A549 (cell line): ENCODE measurements at regions not wholly inside any gene's neighbourhood (a gene's known extent, or its start where the extent isn't known, plus 50 kb on each side); places are given as distances from the start of the nearest gene placed in this dataset.

Experiments used
- ATAC-seq, 2 experiments: fragments of 200-7000 bp in 1 of 2; fragments of >200 bp in 1 of 2; cut with Nextera tagmentation in 1 of 2; cut with Tn5 transposase in 1 of 2; 3 replicates each; pipeline versions ENCODE4 v1.8.0 to v1.9.1; 2018 to 2020; ENCODE audit warnings: mild to moderate bottlenecking in 1 of 2, moderate library complexity in 1 of 2
- CTCF ChIA-PET: fragments of 300-600 bp; sonication (Branson Sonifier 250); formaldehyde crosslinking; extraction: SDS; loops from one replicate; lab custom pipeline; 2021; ENCODE audit warnings: antibody characterized with exemption, inconsistent platforms; lab: Yijun Ruan, JAX
- POLR2A ChIA-PET: fragments of 350-600 bp; formaldehyde crosslinking; extraction: SDS; loops from one replicate; lab custom pipeline; 2021; ENCODE audit warnings: antibody characterized with exemption, inconsistent platforms; lab: Yijun Ruan, JAX
- DNase-seq, 2 experiments: peaks; one replicate each; pipeline versions ENCODE4 v3.0.0 to v3.0.0-alpha.2; 2011 to 2016; ENCODE audit warnings: low read depth in 1 of 2, low spot score in 1 of 2
- FAIRE-seq: peaks from 2 replicates; lab custom pipeline; 2011; peaks lifted over from hg19 to GRCh38; lab: Jason Lieb, UNC
- H3K27ac ChIP-seq, 2 experiments: fragments of >200 bp; sonication (Bioruptor Twin); formaldehyde crosslinking; 3 replicates each; pipeline ENCODE4 v1.5.1; 2016 to 2017
- H3K4me1 ChIP-seq: fragments of >200 bp; sonication (Bioruptor Twin); formaldehyde crosslinking; 3 replicates; pipeline ENCODE4 v1.6.1; 2016
- H3K4me2 ChIP-seq: fragments of >200 bp; sonication (Bioruptor Twin); formaldehyde crosslinking; 3 replicates; pipeline ENCODE4 v1.6.1; 2016
- H3K4me3 ChIP-seq: fragments of >200 bp; sonication (Bioruptor Twin); formaldehyde crosslinking; 3 replicates; pipeline ENCODE4 v1.5.1; 2016
- H3K9me3 ChIP-seq: fragments of >200 bp; sonication (Bioruptor Twin); formaldehyde crosslinking; 3 replicates; pipeline ENCODE4 v1.6.1; 2016
- CHD4 ChIP-seq: fragments of 200-600 bp; sonication (generic); IDR thresholded peaks from 2 replicates; pipeline ENCODE4 v1.6.1; 2016; ENCODE audit warnings: antibody characterized with exemption, mild to moderate bottlenecking, borderline replicate concordance
- FOXS1 ChIP-seq: fragments of 250-450 bp; sonication (Bioruptor Pico); IDR thresholded peaks from 2 replicates; pipeline ENCODE4 v1.5.0; 2020; ENCODE audit warnings: mild to moderate bottlenecking, moderate library complexity
- HDAC2 ChIP-seq: fragments of 200-600 bp; sonication (generic); IDR thresholded peaks from 2 replicates; pipeline ENCODE4 v1.6.1; 2016
- MAFK ChIP-seq: fragments of 450-650 bp; IDR thresholded peaks from 2 replicates; pipeline ENCODE4 v1.6.1; 2014; ENCODE audit not compliant: partially characterized antibody
- NR3C1 ChIP-seq: fragments of >200 bp; sonication (Bioruptor Twin); formaldehyde crosslinking; IDR thresholded peaks from 3 replicates; pipeline ENCODE4 v1.6.1; 2017
- PBX3 ChIP-seq: IDR thresholded peaks from 2 replicates; pipeline ENCODE4 v1.6.1; 2012
- RAD21 ChIP-seq, 2 experiments: fragments of >200 bp in 1 of 2; sonication (Bioruptor Twin) in 1 of 2; formaldehyde crosslinking in 1 of 2; IDR thresholded peaks in 1 of 2; conservative IDR thresholded peaks in 1 of 2; 2 replicates in 1 of 2; 3 replicates in 1 of 2; pipeline ENCODE4 v1.6.1; 2012 to 2018; ENCODE audit warnings: inconsistent platforms in 1 of 2
- RARB ChIP-seq: fragments of 250-450 bp; sonication (Bioruptor Pico); IDR thresholded peaks from 2 replicates; pipeline ENCODE4 v1.8.0; 2021; ENCODE audit warnings: mild to moderate bottlenecking, moderate library complexity
- ZNF302 ChIP-seq: fragments of 250-450 bp; sonication (Bioruptor Pico); IDR thresholded peaks from 2 replicates; pipeline ENCODE4 v1.9.0; 2021; ENCODE audit warnings: inconsistent platforms, mild to moderate bottlenecking, moderate library complexity
- WGBS: methylation state at CpG from one replicate; pipeline ENCODE4 v1.1.6; 2017; ENCODE audit errors: missing lambda C conversion rate; 5-methylcytosine and 5-hydroxymethylcytosine counted together
- TF ChIP-seq, protein P1 (sequence below): fragments of 200-600 bp; sonication (generic); IDR thresholded peaks from 2 replicates; pipeline ENCODE4 v1.6.1; 2016; ENCODE audit warnings: antibody characterized with exemption, mild to moderate bottlenecking, moderate library complexity
- TF ChIP-seq, protein P2 (sequence below): fragments of >200 bp; sonication (Bioruptor Twin); formaldehyde crosslinking; IDR thresholded peaks from 3 replicates; pipeline ENCODE4 v1.5.1; 2016
- TF ChIP-seq, protein P3 (sequence below): fragments of >200 bp; sonication (Bioruptor Twin); formaldehyde crosslinking; IDR thresholded peaks from 2 replicates; pipeline ENCODE4 v1.6.1; 2016

DNA sequence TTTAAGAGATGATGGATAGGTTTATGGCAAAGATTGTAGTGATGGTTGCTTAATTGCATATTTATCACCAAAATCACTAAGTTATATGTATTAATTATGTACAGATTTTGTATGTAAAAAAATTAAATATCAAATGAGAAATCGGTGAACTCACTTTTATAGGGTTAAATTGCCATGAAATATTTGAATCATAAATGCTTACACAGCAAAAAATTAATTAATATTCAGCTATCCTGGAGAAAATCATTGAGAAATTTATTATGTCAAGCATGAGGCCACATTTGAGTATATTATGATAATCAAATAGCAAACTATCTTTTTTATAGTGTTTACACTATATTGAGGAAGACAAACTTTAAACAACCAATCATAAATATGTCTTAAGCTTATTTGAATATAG is 239.4 kb upstream of the BRINP3 start:
- H3K4me3 ChIP-seq = no peak overlapping the region
- FAIRE-seq = no peak
- POLR2A ChIA-PET = no interaction called here
- no peak overlapping the region for H3K27ac ChIP-seq
- no peaks in the 10 kb centered on the region for H3K4me1 ChIP-seq
- 17% methylated on average over 1 of the region's 1 CpG for WGBS
- CTCF ChIA-PET = no interaction called here
- H3K9me3 ChIP-seq = no peaks in the 10 kb centered on the region
- H3K4me2 ChIP-seq = no peak overlapping the region
- TF ChIP-seq MAFK = peak; percentile 92
- TF ChIP-seq, protein P1, sequence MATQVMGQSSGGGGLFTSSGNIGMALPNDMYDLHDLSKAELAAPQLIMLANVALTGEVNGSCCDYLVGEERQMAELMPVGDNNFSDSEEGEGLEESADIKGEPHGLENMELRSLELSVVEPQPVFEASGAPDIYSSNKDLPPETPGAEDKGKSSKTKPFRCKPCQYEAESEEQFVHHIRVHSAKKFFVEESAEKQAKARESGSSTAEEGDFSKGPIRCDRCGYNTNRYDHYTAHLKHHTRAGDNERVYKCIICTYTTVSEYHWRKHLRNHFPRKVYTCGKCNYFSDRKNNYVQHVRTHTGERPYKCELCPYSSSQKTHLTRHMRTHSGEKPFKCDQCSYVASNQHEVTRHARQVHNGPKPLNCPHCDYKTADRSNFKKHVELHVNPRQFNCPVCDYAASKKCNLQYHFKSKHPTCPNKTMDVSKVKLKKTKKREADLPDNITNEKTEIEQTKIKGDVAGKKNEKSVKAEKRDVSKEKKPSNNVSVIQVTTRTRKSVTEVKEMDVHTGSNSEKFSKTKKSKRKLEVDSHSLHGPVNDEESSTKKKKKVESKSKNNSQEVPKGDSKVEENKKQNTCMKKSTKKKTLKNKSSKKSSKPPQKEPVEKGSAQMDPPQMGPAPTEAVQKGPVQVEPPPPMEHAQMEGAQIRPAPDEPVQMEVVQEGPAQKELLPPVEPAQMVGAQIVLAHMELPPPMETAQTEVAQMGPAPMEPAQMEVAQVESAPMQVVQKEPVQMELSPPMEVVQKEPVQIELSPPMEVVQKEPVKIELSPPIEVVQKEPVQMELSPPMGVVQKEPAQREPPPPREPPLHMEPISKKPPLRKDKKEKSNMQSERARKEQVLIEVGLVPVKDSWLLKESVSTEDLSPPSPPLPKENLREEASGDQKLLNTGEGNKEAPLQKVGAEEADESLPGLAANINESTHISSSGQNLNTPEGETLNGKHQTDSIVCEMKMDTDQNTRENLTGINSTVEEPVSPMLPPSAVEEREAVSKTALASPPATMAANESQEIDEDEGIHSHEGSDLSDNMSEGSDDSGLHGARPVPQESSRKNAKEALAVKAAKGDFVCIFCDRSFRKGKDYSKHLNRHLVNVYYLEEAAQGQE = no peak
- ATAC-seq = no peak
- DNase-seq = no peak

GRCh38 chr1:190736971-190737590 is 259.4 kb upstream of the BRINP3 start:
- H3K4me1 ChIP-seq = peaks cover 7% of the 10 kb centered on the region; the same call in 1 of the 3 replicates
- FAIRE-seq (no peak), ATAC-seq (no peak), DNase-seq (no peak)
- POLR2A ChIA-PET = no interaction called here
- H3K4me2 ChIP-seq = peak overlapping the region; percentile 30; the same call in 2 of the 3 replicates
- H3K4me3 ChIP-seq = no peak overlapping the region
- WGBS = 28% methylated on average over 7 of the region's 7 CpGs
- H3K9me3 ChIP-seq = no peaks in the 10 kb centered on the region
- CTCF ChIA-PET = no interaction called here
- TF ChIP-seq MAFK (peak; percentile 70), HDAC2 (no peak)
- TF ChIP-seq, all 56 proteins: peak for 1
- no peak overlapping the region for H3K27ac ChIP-seq

DNA sequence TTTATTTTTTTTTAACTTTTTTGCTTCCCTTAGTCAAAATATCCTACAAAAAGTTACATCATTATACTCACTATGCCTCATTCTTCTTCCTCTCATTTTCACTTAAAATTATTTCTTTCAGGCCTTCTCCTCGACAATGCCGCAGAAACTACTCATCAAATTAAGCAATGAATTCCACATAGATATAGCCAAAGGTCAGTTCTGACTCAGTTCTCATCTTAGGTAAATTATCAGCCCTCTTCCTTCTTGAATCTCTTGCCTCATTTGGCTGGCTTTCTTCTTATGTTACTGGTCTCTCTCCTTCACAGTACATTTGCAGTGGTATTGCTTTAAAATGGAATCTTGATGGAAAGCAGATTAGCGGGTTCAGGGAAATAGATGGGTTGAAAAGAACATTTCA is 260.7 kb upstream of the BRINP3 start:
- POLR2A ChIA-PET = no interaction called here
- CTCF ChIA-PET = no interaction called here
- no peak for ATAC-seq

GRCh38 chr1:190739926-190740325 is 262.3 kb upstream of the BRINP3 start:
- H3K27ac ChIP-seq = no peak overlapping the region
- H3K4me3 ChIP-seq = no peak overlapping the region
- TF ChIP-seq, protein P2, sequence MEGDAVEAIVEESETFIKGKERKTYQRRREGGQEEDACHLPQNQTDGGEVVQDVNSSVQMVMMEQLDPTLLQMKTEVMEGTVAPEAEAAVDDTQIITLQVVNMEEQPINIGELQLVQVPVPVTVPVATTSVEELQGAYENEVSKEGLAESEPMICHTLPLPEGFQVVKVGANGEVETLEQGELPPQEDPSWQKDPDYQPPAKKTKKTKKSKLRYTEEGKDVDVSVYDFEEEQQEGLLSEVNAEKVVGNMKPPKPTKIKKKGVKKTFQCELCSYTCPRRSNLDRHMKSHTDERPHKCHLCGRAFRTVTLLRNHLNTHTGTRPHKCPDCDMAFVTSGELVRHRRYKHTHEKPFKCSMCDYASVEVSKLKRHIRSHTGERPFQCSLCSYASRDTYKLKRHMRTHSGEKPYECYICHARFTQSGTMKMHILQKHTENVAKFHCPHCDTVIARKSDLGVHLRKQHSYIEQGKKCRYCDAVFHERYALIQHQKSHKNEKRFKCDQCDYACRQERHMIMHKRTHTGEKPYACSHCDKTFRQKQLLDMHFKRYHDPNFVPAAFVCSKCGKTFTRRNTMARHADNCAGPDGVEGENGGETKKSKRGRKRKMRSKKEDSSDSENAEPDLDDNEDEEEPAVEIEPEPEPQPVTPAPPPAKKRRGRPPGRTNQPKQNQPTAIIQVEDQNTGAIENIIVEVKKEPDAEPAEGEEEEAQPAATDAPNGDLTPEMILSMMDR = no peak
- TF ChIP-seq RARB (CRISPR knock-in tag) = no peak
- TF ChIP-seq, all 56 proteins: peak for 0
- no peak overlapping the region for H3K4me2 ChIP-seq
- DNase-seq = no peak
- WGBS = 16% methylated on average over 2 of the region's 2 CpGs
- ChIA-PET POLR2A (no interaction called here), CTCF (no interaction called here)
- H3K9me3 ChIP-seq = no peaks in the 10 kb centered on the region
- peaks cover 7% of the 10 kb centered on the region; the same call in 1 of the 3 replicates for H3K4me1 ChIP-seq
- no peak for ATAC-seq
- FAIRE-seq = no peak

More for the DNA sequence above, 260.7 kb upstream of the BRINP3 start:
- Histone ChIP-seq H3K4me1 (peaks cover 7% of the 10 kb centered on the region; the same call in 1 of the 3 replicates), H3K27ac (no peak overlapping the region), H3K4me2 (peak overlapping the region; percentile 30; the same call in 2 of the 3 replicates), H3K4me3 (no peak overlapping the region), H3K9me3 (no peaks in the 10 kb centered on the region)
- DNase-seq = peak in 1 of 2 experiments; percentile 4
- FAIRE-seq = no peak
- 24% methylated on average over 3 of the region's 3 CpGs for WGBS
- no peak for TF ChIP-seq RAD21 (conservative IDR thresholded peaks at IDR 0.05 in 1 of 2, IDR thresholded peaks at IDR 0.05 in 1 of 2)
- no peak for TF ChIP-seq FOXS1
- TF ChIP-seq CHD4 = no peak
- TF ChIP-seq NR3C1 = no peak
- TF ChIP-seq ZNF302 (CRISPR knock-in tag) = no peak
- TF ChIP-seq, protein P3, sequence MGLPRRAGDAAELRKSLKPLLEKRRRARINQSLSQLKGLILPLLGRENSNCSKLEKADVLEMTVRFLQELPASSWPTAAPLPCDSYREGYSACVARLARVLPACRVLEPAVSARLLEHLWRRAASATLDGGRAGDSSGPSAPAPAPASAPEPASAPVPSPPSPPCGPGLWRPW = no peak
- no peak for TF ChIP-seq RARB (CRISPR knock-in tag)
- TF ChIP-seq PBX3 = no peak
- TF ChIP-seq, all 56 proteins: peak for 0
